ENCODE measurements at regions not wholly inside any gene's neighbourhood (a gene's known extent, or its start where the extent isn't known, plus 50 kb on each side); places are given as distances from the start of the nearest gene placed in this dataset.
"Not testable (repeated sequence)": the region's sequence is repeated elsewhere in the genome, so short reads cannot be mapped to it uniquely, and the experiment has no call there.

DNA sequence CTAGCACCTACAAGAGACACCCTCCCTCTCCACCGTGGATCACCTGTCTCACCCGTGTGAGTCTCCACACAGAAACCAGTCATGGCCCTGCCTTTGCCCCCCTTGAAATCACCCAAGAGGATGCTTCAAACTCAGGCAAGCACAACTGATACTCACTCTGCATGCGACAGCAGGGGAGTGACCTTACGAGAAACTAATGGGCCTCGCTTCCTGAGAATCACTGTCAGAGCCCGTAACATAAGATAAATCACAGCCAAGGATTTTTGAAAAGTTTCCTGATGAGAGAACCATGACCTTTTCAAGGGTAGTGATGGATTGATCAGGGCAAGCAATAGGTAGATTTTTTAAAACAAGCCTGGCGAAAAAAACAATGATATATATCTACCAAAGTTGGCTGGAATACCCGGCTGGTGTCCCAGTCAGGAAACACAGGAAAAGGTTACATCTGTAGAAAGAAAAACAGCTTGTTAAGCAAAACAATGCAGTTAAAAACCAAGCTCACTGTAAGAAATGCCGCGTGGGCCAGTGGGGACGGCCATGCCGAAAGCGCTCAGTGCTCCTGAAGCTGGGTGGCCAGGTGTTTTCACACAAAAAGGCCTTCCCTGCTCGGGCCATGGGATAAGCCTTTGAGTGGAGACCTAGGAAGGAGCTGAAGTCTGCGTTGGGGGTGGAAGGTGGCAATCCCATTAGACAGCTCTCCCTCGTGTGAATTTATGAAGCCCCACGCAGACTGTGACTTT lies 388.6 kb upstream of the FRG1 start:
- DNase-seq = not testable (repeated sequence)

GRCh38 chr4:189560605-189561004 lies 380.1 kb upstream of the FRG1 start:
- DNase-seq = not testable (repeated sequence)

GRCh38 chr4:189563751-189564150 lies 376.9 kb upstream of the FRG1 start:
- not testable (repeated sequence) for DNase-seq

- DNase-seq = not testable (repeated sequence)
Observed at GRCh38 chr4:189566271-189566670, 374.4 kb upstream of the FRG1 start.

DNA sequence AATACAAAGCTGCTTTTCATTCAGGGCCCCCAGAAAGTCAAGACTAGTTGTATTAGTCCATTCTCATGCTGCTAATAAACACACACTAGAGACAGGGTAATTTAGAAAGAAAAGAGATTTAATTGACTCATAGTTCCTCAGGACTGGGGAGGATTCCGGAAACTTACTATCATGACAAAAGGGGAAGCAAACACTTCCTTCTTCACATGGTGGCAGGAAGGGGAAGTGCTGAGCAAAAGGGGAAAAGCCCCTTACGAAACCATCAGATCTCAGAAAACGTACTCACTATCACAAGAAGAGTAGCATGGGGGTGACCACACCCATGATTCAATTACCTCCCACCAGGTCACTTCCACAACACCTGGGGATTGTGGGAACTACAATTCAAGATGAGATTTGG lies 373.8 kb upstream of the FRG1 start:
- DNase-seq = not testable (repeated sequence)

DNA sequence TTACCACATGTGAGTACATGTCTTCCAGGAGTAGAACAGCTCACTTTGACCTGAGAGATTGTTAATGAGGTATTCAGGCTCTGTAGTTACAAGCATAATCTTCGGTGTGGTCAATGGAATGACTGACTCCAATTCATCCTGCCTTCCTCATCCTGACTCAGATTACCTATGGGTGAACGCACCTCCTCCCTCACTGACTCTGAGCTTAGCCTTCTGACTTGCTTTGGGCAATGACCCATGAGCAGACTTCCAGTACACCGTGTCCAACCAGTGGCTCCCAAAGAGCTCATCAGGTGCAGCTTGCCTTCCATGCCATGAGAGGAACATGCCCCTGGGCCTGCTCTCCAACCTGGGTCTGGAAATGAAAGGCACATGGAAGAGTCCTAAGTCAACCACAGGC lies 361.0 kb upstream of the FRG1 start:
- not testable (repeated sequence) for DNase-seq

- DNase-seq = not testable (repeated sequence)
Observed at GRCh38 chr4:189586908-189587632, 353.6 kb upstream of the FRG1 start.

DNA sequence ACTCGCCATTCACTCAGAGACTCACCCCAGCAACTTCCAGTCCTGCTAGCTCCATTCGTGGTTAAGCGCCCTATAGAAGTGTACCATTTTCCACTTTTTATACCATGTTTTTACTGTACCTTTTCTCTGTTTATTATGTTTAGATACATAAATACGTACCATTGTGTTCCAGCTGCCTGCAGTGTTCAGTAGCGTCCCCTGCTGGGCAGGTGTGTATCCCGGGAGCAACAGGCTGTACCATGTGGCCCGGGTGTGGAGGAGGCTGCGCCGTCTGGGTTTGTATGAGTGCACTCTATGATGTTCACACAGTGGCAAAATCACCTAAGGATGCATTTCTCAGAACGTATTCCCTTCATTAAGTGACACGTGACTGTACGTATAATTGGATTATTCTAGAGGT lies 351.5 kb upstream of the FRG1 start:
- DNase-seq = not testable (repeated sequence)

DNA sequence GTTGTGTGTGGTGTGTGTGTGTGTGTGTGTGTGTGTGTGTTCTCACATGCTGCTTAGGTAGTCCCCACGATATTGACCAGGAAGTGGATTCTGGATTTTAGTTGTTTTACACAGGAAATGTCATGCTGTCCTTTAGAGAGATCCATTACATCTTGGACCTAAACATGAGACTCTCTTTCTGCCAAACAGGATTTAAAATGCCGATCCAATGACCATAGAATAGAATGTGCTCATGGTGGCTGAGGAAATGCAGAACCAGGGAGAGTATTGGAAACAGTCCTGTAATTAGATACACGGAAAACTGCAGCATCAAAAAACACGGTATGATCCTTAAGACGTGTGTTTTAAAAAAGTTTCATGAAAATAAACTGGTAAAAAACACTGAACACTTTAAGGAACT lies 347.8 kb upstream of the FRG1 start:
- DNase-seq = no peak

- DNase-seq = no peak
Observed at GRCh38 chr4:189597341-189597740, 343.3 kb upstream of the FRG1 start.

GRCh38 chr4:189600264-189600663 lies 340.4 kb upstream of the FRG1 start:
- DNase-seq = no peak

DNA sequence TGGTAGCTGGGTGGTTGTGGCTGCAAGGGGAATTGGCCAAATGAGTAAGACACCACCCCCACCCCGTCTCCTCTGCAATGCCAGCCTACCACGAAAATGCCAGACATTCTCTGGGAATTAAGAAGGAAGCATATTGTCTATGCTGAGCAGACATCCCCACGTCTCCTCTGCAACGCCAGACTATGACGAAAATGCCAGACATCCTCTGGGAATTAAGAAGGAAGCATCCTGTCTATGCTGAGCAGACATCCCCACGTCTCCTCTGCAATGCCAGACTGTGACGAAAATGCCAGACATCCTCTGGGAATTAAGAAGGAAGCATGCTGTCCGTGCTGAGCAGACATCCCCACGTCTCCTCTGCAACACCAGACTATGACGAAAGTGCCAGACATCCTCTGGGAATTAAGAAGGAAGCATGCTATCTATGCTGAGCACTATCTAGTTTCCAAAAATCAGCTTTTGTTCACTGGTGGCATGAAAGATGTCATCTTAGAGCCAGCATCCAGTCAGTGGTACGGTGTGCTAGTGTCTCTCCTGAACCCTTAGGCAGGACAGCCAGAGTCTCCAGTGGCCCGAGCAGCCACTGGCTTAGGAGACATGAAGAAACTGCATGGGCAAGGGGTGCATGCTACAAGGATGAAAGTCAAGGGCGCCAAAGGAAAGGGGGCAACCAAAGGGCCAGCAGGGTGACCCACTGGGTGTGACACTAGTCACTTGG lies 339.8 kb upstream of the FRG1 start:
- no peak for DNase-seq

- DNase-seq = not testable (repeated sequence)
Observed at GRCh38 chr4:189602827-189603226, 337.8 kb upstream of the FRG1 start.

DNA sequence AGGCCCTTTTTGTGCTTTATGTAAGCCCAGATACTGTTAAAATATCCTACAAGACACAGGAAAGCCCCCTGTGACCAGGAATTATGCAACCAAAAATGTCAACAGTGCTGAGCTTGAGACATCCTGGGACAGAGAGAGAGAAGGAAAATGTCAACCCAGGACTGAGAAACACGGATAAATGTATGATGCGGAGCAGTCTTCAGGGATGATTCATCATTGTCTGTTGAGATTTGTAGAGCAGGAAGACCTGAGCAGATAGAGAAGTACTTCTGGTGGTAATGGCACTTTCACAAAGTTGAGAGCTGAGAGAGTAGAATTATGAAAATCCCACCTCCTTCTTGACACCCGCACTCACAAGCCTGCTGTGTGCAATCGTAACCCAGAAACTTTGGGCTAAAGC lies 330.1 kb upstream of the FRG1 start:
- not testable (repeated sequence) for DNase-seq

DNA sequence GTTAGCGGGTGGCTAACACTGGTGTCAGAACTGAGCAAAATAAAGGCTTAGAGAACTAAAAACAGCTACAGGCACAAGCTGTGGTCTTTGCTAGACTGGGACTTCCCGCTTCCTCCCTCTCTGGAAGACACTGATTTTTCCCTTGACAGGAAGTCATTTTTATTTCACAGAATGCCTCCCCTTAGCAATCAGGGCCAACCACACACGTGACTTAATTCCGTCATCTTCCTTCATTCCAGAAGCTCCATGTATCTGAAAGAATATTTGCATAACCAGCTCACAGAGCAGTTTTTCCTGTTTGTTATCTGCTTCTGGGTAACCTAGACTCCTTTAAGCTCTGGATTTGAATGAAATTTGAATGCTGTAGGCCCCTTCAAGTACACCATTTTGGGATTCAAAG lies 327.5 kb upstream of the FRG1 start:
- DNase-seq = no peak

DNA sequence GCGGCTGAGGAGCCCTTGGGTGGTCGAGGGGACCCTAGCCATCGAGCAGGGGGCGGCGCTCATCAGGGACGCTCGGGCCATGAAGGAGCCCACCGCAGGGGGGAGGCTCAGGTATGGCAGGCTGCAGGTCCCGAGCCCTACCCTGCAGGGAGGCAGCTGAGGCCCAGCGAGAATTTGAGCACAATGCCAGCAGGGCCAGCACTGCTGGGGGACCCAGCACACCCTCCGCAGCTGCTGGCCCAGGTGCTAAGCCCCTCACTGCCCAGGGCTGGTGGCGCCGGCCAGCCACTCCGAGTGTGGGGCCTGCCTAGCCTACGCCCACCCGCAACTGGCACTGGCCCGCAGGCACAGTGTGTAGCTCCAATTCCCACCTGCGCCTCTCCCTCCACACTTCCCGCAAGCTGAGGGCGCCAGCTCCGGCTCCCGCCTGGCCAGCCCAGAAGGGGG lies 325.4 kb upstream of the FRG1 start:
- no peak for DNase-seq

GRCh38 chr4:189617741-189618140 lies 322.9 kb upstream of the FRG1 start:
- DNase-seq = not testable (repeated sequence)

DNA sequence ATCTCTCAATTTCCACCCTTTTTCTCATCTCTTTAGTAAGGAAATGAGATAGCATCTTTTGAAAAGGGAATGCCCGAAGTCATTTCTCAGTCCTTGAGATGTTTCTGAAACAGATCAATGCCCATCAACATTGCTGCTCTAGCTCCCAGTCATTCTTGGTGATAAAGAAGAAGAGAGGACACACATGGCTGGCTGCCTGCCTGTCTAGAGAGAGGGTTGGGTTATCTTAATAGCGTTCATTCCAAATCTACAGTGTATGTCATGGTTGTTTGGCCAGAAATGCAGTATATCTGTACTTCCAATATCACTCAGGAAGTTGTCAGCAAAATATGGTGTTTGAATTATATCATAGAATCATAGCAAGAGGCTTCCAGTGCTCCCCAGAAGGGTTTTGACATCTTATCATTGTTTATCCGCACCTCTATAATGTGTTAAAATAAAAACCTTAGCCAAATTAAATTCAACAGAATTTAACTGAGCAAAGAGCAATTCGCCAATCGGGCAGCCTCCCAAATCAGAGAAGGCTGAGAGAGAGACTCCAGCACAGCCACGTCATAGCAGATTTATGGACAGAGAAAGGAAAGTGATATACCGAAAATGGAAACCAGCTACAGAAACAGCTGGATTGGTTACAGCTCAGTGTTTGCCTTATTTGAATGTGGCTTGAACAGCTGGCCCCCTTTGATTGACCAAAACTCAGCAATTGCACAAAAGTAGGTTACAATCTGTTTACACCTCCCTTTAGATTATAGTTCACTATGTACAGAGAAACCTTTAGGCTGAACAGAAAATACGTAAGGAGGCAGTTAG lies 321.0 kb upstream of the FRG1 start:
- DNase-seq = not testable (repeated sequence)

DNA sequence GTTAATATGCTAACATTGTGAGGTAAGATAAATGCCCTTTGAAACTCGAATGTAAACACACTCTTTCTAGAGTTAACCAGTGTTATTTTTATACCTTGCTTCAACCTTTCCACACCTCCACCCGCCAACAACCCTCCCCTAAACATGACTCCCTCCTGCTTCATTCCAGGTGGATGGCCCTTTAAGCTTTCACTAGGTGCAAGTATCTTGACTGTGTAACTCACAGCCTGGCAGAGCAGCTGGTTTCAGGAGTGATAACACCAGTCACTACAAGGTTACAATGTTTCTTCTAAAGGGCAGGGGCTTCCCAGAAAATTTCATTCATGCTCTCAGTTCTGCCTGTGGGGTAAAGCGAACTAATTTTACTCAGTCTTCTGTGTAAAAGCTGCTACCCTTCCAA lies 318.1 kb upstream of the FRG1 start:
- not testable (repeated sequence) for DNase-seq

GRCh38 chr4:189627041-189627440 lies 313.6 kb upstream of the FRG1 start:
- DNase-seq = peak in 1 of 5 experiments; percentile 26

DNA sequence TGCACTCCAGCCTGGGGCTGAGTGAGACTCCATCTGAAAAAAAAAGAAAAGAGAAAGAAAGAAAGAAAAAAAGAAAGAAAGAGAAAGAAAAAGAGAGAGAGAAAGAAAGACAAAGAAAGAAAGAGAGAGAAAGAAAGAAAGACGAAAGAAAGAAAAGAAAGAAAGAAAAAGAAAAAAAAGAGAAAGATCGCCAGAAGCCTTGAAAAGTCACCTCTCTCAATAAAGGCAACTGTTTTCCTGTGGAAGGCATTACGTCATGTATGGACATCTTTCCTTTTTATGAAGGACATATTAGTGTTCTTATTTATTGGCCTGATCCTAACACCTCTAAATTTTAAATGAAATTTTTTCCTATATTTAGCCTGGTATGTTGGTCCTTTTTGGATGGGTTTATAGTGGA lies 310.9 kb upstream of the FRG1 start:
- DNase-seq = not testable (repeated sequence)

DNA sequence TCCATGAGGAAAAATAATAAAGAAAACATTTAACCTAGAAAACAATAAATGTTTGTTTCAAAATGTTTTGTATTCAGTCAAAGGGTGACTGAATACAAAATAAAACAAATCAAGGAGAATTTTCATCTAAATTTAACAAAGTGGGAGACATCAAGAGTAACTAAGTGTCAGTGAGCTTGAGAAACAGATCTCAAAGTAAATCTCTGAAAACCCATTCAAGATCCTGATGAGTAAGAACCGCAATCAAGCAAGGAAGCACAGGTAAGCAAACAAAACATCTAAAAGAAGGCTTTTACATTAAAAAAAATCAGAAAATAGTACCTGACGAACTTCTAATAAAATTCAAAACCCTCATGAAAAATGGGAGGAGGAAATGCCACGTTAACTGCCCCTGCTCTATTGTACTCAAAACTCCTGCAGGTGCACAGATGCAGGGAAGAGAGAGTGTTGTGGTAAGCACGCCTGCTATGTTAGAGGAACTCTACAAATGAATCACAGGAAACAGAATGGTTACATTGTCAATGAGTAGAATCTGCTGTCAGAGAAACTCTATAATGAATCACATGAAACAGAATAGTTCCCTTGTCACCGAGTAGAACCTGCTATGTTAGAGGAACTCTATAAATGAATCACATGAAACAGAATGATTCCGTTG lies 309.6 kb upstream of the FRG1 start:
- peak in 1 of 5 experiments; percentile 92 for DNase-seq

Data from T-helper 2 cell (primary cell).